Thyroid gland (tissue), 4 donors: ENCODE measurements at regions not wholly inside any gene's neighbourhood (a gene's known extent, or its start where the extent isn't known, plus 50 kb on each side); places are given as distances from the start of the nearest gene placed in this dataset.

ENCODE experiments used
- DNase-seq, 2 donors: peaks; one replicate each; pipeline ENCODE4 v3.0.0-alpha.2; 2019
- H3K27ac ChIP-seq, 3 donors: fragments of 200-600 bp; sonication (generic); 1 replicate in 2 of 3; 2 replicates in 1 of 3; pipeline ENCODE4 v1.5.1; 2016 to 2019; ENCODE audit warnings: mild to moderate bottlenecking in 1 of 3, moderate library complexity in 1 of 3
- H3K27me3 ChIP-seq: fragments of 200-600 bp; sonication (generic); one replicate; pipeline ENCODE4 v1.5.1; 2019
- H3K36me3 ChIP-seq, 2 donors: fragments of 200-600 bp; sonication (generic); one replicate each; pipeline ENCODE4 v1.5.1; 2016 to 2019
- H3K4me1 ChIP-seq, 2 donors: fragments of 200-600 bp; sonication (generic); one replicate each; pipeline ENCODE4 v1.5.1; 2017 to 2019
- H3K4me3 ChIP-seq, 3 donors: fragments of 200-600 bp; sonication (generic); replicated peaks in 1 of 3; 1 replicate in 2 of 3; 2 replicates in 1 of 3; pipeline ENCODE4 v1.5.1; 2016; ENCODE audit warnings: mild to moderate bottlenecking in 1 of 3
- H3K9me3 ChIP-seq: fragments of 200-600 bp; sonication (generic); one replicate; pipeline ENCODE4 v1.5.1; 2017
- POLR2A ChIP-seq, 2 donors: fragments of 450-650 bp; IDR thresholded peaks; one replicate each; pipeline ENCODE4 v1.6.1; 2017; ENCODE audit warnings: antibody characterized with exemption in 2 of 2, mild to moderate bottlenecking in 2 of 2, moderate library complexity in 1 of 2
- WGBS, 2 donors: methylation state at CpG; one replicate each; pipeline ENCODE4 v1.1.5; 2017; 5-methylcytosine and 5-hydroxymethylcytosine counted together
- intact Hi-C: fragments of 100-400 bp; cut with DNase I; formaldehyde crosslinking; loops from one replicate; pipeline ENCODE4 v1.15.1; 2023
- TF ChIP-seq, protein P1 (sequence below), 6 experiments: fragments of 200-600 bp in 3 of 6; fragments of 450-650 bp in 3 of 6; sonication (generic) in 3 of 6; IDR thresholded peaks; one replicate each; pipeline ENCODE4 v1.5.1; 2016 to 2019; ENCODE audit warnings: antibody characterized with exemption in 6 of 6, mild to moderate bottlenecking in 2 of 6, inconsistent platforms in 1 of 6, moderate library complexity in 1 of 6

DNA sequence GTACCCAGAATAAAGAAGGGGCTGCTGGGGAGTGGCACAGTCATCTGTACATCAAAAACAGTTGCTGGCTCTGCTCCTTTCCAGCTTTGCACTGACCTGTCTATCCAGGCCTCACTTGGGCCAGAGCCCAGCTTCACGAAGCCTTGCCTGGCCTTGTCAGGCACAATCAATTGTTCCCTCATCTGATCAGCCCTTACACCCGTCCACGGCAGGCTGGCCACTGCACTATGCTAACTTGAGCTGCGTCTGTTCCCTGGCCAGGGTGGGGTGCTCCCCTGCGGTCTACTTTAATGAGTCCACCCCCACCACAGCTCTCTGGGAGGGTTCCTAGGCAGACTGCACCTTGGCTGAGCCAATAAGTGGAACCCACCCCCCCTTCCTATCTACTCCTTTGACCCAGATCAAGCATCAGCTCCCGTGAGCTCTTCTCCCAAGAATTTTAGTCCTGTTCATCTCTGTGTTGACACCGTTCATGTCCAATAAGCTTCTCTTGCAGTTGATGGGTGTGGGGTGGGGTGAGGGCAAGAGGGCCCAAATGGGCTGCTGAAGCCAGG, 74.3 kb upstream of the MLN start:
- TF ChIP-seq, protein P1, sequence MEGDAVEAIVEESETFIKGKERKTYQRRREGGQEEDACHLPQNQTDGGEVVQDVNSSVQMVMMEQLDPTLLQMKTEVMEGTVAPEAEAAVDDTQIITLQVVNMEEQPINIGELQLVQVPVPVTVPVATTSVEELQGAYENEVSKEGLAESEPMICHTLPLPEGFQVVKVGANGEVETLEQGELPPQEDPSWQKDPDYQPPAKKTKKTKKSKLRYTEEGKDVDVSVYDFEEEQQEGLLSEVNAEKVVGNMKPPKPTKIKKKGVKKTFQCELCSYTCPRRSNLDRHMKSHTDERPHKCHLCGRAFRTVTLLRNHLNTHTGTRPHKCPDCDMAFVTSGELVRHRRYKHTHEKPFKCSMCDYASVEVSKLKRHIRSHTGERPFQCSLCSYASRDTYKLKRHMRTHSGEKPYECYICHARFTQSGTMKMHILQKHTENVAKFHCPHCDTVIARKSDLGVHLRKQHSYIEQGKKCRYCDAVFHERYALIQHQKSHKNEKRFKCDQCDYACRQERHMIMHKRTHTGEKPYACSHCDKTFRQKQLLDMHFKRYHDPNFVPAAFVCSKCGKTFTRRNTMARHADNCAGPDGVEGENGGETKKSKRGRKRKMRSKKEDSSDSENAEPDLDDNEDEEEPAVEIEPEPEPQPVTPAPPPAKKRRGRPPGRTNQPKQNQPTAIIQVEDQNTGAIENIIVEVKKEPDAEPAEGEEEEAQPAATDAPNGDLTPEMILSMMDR (IDR thresholded peaks at IDR 0.05) = no peak
- TF ChIP-seq POLR2A (IDR thresholded peaks at IDR 0.05) = no peak
- peaks cover 0 to 9% of the 10 kb centered on the region in 2 donors for H3K4me1 ChIP-seq
- H3K36me3 ChIP-seq = no peaks in the 10 kb centered on the region
- DNase-seq = peak; percentile 22 to 23
- H3K4me3 ChIP-seq = no peak overlapping the region
- 63 to 65% methylated on average over 7 of the region's 7 CpGs for WGBS, 2 donors
- H3K27me3 ChIP-seq = no peaks in the 10 kb centered on the region
- no peak overlapping the region for H3K27ac ChIP-seq
- intact Hi-C loops = no loop called here
- no peaks in the 10 kb centered on the region for H3K9me3 ChIP-seq

DNA sequence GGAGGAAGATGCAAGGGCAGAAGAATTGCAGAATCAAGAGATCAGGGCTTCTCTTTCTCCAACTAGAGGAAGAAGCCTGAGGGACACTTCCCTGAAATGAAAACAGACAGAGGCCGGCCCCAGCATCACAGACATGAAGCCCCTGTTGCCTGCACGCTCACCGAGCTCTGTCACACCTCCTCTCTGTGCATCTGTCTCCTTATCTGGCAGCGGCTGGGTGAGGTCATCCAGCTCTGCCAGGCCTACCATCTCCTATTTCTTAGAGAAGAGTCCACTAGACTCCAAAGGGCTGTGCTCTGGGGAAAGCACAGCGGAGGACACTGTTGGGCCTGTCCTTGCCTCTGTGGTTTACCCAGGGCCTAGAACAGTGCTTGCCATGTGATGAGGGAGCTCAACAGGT, 71.9 kb upstream of the MLN start:
- no peak overlapping the region for H3K4me3 ChIP-seq
- WGBS, 2 donors = 84% methylated on average over 5 of the region's 5 CpGs
- no peak for DNase-seq
- TF ChIP-seq, protein P1 (IDR thresholded peaks at IDR 0.05) = no peak
- TF ChIP-seq POLR2A (IDR thresholded peaks at IDR 0.05) = no peak
- intact Hi-C loops = no loop called here
- no peaks in the 10 kb centered on the region for H3K27me3 ChIP-seq
- no peaks in the 10 kb centered on the region for H3K9me3 ChIP-seq
- peaks cover 0 to 9% of the 10 kb centered on the region in 2 donors for H3K4me1 ChIP-seq
- H3K27ac ChIP-seq = no peak overlapping the region
- H3K36me3 ChIP-seq = no peaks in the 10 kb centered on the region

DNA sequence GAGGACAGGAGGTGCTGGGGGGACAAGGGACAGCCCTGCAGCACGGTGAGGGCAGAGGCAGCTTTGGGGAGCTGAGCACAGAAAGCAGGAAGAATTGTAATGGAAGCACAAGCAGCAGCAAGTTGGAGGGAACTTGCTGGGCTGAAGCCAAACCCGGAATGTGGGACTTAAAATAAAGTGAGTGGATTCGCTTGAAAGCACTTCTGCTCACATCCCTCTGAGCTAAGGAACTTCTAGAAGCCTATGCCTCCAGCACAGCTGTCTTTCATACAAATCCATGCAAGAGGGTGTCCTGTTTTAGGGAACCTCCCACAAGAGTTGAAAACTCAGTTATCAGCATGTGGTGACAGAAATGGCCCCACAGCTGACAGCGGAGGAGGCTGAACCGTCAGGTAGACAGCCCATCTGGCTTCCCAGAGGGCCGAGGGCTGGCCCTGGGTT, 71.4 kb upstream of the MLN start:
- Histone ChIP-seq H3K27me3 (no peaks in the 10 kb centered on the region), H3K4me1 (peaks cover 0 to 9% of the 10 kb centered on the region in 2 donors), H3K4me3 (no peak overlapping the region), H3K27ac (no peak overlapping the region), H3K36me3 (no peaks in the 10 kb centered on the region), H3K9me3 (no peaks in the 10 kb centered on the region)
- intact Hi-C loops = no loop called here
- peak; percentile 71 to 76 for DNase-seq
- TF ChIP-seq, protein P1 (IDR thresholded peaks at IDR 0.05) = no peak
- TF ChIP-seq POLR2A (IDR thresholded peaks at IDR 0.05) = no peak
- 39 to 40% methylated on average over 5 to 6 of the region's 6 CpGs for WGBS, 2 donors

DNA sequence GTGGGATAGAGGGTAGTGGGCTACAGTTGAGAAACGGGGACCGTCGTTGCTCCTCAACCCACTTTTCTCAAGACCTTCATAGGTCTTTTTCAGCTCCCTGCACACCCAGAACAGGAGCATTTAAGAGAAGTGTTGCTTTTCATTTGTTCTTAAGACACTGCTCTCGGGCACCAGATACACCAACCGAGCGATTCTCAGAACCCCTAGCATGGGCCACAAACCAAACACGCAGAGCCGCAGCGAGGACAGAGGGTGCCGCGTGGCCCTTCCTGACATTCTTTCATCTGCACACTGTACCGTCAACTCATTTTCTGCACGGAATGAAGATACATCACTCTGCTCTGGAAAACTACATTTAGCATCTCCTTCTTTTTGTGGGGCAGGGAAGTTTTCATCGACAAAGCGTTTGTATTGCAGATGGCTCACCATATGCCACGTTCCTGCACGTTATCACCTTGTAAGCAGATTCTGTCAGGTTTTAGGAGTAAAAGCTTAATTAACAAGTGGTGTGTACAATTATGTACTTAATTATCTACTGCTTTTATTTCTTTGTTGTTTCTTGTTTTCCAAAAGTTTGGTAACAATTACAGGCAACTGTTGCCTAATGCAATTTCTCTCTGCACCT, 70.4 kb upstream of the MLN start:
- WGBS, 2 donors = 92% methylated on average over 17 of the region's 17 CpGs
- no peak overlapping the region for H3K27ac ChIP-seq
- TF ChIP-seq, protein P1 (IDR thresholded peaks at IDR 0.05) = no peak
- no peak for TF ChIP-seq POLR2A (IDR thresholded peaks at IDR 0.05)
- no peaks in the 10 kb centered on the region for H3K36me3 ChIP-seq
- no peaks in the 10 kb centered on the region for H3K27me3 ChIP-seq
- H3K4me1 ChIP-seq = peaks cover 0 to 9% of the 10 kb centered on the region in 2 donors
- intact Hi-C loops = no loop called here
- no peaks in the 10 kb centered on the region for H3K9me3 ChIP-seq
- DNase-seq = no peak
- H3K4me3 ChIP-seq = no peak overlapping the region

DNA sequence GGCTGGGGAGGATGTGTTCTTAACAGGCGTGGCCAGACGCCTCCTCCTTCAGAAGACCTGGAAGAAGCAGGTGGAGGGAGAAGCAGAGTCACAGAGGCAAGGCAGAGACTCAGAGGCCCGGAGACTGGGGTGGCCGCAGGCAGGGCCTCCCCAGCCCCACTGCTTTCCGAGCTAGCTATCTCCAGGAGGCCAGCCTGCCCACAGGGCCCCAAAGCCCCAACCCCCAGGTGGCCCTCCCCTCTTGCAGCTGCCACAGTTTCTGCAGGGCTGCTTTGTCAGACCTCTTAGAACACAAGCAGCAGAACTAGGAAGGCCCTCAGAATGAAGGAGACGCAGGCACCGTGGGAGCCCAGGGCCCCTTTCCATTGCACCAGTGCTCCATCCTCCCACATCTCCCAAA, 69.0 kb upstream of the MLN start:
- H3K4me3 ChIP-seq = no peak overlapping the region
- intact Hi-C loops = no loop called here
- WGBS, 2 donors = 78 to 84% methylated on average over 6 to 7 of the region's 7 CpGs
- TF ChIP-seq POLR2A (IDR thresholded peaks at IDR 0.05) = no peak
- TF ChIP-seq, protein P1 (IDR thresholded peaks at IDR 0.05) = no peak
- H3K9me3 ChIP-seq = no peaks in the 10 kb centered on the region
- H3K36me3 ChIP-seq = no peaks in the 10 kb centered on the region
- H3K27ac ChIP-seq = no peak overlapping the region
- H3K27me3 ChIP-seq = no peaks in the 10 kb centered on the region
- H3K4me1 ChIP-seq = peaks cover 0 to 9% of the 10 kb centered on the region in 2 donors
- no peak for DNase-seq
